K562 (cell line): ENCODE measurements at regions not wholly inside any gene's neighbourhood (a gene's known extent, or its start where the extent isn't known, plus 50 kb on each side); places are given as distances from the start of the nearest gene placed in this dataset.
A peak's percentile ranks its signal among the peaks of the same experiment; 100 is the strongest.

ENCODE experiments used
- ATF7 ChIP-seq: fragments of 450-650 bp; IDR thresholded peaks from 2 replicates; pipeline ENCODE4 v1.7.1; 2014; ENCODE audit warnings: mild to moderate bottlenecking, moderate library complexity
- CHD1 ChIP-seq: fragments of 200-600 bp; sonication (generic); IDR thresholded peaks from one replicate; pipeline ENCODE4 v1.6.1; 2012; ENCODE audit warnings: mild to moderate bottlenecking, moderate library complexity, low read length, inconsistent platforms
- EGR1 ChIP-seq: fragments of 450-650 bp; conservative IDR thresholded peaks from 2 replicates; pipeline ENCODE4 v1.6.1; 2017; ENCODE audit warnings: mild to moderate bottlenecking
- GABPB2 ChIP-seq: fragments of 250-450 bp; sonication (Bioruptor Pico); conservative IDR thresholded peaks from 2 replicates; pipeline ENCODE4 v1.5.1; 2021; ENCODE audit warnings: mild to moderate bottlenecking
- KDM1A ChIP-seq, 2 experiments: fragments of 450-650 bp; IDR thresholded peaks; 2 replicates each; pipeline ENCODE4 v1.6.1; 2016; ENCODE audit warnings: mild to moderate bottlenecking in 2 of 2
- NFXL1 ChIP-seq: fragments of 450-650 bp; formaldehyde crosslinking; IDR thresholded peaks from 2 replicates; pipeline ENCODE4 v1.4.0; 2021; ENCODE audit warnings: mild to moderate bottlenecking
- POLR2H ChIP-seq: IDR thresholded peaks from 2 replicates; pipeline ENCODE4 v1.6.1; 2016; ENCODE audit warnings: missing genetic modification characterization, low read depth, mild to moderate bottlenecking, control low read depth, missing compliant biosample characterization, moderate library complexity
- RBM15 ChIP-seq: fragments of 200-400 bp; formaldehyde crosslinking; IDR thresholded peaks from 2 replicates; pipeline ENCODE4 v1.6.1; 2018; ENCODE audit warnings: mild to moderate bottlenecking, low read length, moderate library complexity; ENCODE audit not compliant: insufficient read depth
- ZNF197 ChIP-seq: fragments of 200-800 bp; sonication (Bioruptor generic); IDR thresholded peaks from 2 replicates; pipeline ENCODE4 v1.6.1; 2016; ENCODE audit warnings: low read depth, missing genetic modification characterization, missing compliant biosample characterization
- ZNF584 ChIP-seq: fragments of 200-800 bp; sonication (Bioruptor generic); IDR thresholded peaks from 2 replicates; pipeline ENCODE4 v1.6.1; 2016; ENCODE audit warnings: low read depth, mild to moderate bottlenecking, missing genetic modification characterization, missing compliant biosample characterization
- ZNF766 ChIP-seq: fragments of 200-800 bp; sonication (Bioruptor generic); conservative IDR thresholded peaks from 2 replicates; pipeline ENCODE4 v1.6.1; 2016; ENCODE audit warnings: missing genetic modification characterization, missing compliant biosample characterization
- TF ChIP-seq, protein P1 (sequence below), 2 experiments: fragments of 150-350 bp in 1 of 2; IDR thresholded peaks; 2 replicates each; pipeline ENCODE4 v1.6.1; 2012 to 2016; ENCODE audit warnings: low read depth in 2 of 2, low read length in 2 of 2, mild to moderate bottlenecking in 1 of 2, moderate library complexity in 1 of 2
- TF ChIP-seq, protein P2 (sequence below): sonication (generic); formaldehyde crosslinking; IDR thresholded peaks from 2 replicates; pipeline ENCODE4 v1.8.0; 2022; ENCODE audit warnings: mild to moderate bottlenecking, low read depth, missing genetic modification reagents
- TF ChIP-seq, protein P3 (sequence below): fragments of 450-650 bp; IDR thresholded peaks from 2 replicates; pipeline ENCODE4 v1.6.1; 2016; ENCODE audit warnings: mild to moderate bottlenecking
- TF ChIP-seq, protein P4 (sequence below): fragments of 450-650 bp; formaldehyde crosslinking; conservative IDR thresholded peaks from 2 replicates; pipeline ENCODE4 v1.4.0; 2022; ENCODE audit warnings: mild to moderate bottlenecking, missing genetic modification characterization

DNA sequence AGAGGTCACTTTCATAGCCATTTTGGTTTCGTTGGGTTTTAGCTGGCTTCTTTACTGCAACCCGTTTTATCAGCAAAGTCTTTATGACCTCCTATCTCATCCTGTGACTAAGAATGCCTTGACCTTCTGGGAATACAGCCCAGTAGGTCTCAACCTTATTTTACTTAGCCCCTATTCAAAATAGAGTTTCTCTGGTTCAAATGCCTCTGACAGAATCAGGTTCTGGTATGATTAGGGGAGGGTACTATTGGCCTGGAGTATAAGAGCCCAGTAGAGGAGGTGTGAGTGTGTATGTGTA is 95.4 kb upstream of the RAB40AL start (continued):
- TF ChIP-seq, protein P1, sequence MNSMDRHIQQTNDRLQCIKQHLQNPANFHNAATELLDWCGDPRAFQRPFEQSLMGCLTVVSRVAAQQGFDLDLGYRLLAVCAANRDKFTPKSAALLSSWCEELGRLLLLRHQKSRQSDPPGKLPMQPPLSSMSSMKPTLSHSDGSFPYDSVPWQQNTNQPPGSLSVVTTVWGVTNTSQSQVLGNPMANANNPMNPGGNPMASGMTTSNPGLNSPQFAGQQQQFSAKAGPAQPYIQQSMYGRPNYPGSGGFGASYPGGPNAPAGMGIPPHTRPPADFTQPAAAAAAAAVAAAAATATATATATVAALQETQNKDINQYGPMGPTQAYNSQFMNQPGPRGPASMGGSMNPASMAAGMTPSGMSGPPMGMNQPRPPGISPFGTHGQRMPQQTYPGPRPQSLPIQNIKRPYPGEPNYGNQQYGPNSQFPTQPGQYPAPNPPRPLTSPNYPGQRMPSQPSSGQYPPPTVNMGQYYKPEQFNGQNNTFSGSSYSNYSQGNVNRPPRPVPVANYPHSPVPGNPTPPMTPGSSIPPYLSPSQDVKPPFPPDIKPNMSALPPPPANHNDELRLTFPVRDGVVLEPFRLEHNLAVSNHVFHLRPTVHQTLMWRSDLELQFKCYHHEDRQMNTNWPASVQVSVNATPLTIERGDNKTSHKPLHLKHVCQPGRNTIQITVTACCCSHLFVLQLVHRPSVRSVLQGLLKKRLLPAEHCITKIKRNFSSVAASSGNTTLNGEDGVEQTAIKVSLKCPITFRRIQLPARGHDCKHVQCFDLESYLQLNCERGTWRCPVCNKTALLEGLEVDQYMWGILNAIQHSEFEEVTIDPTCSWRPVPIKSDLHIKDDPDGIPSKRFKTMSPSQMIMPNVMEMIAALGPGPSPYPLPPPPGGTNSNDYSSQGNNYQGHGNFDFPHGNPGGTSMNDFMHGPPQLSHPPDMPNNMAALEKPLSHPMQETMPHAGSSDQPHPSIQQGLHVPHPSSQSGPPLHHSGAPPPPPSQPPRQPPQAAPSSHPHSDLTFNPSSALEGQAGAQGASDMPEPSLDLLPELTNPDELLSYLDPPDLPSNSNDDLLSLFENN (IDR thresholded peaks at IDR 0.05; ENCODE audit: low read depth in 2 of 2, low read length in 2 of 2) = no peak
- peak; percentile 52; the same call in 1 of the 2 replicates for TF ChIP-seq ZNF766
- TF ChIP-seq, protein P2, sequence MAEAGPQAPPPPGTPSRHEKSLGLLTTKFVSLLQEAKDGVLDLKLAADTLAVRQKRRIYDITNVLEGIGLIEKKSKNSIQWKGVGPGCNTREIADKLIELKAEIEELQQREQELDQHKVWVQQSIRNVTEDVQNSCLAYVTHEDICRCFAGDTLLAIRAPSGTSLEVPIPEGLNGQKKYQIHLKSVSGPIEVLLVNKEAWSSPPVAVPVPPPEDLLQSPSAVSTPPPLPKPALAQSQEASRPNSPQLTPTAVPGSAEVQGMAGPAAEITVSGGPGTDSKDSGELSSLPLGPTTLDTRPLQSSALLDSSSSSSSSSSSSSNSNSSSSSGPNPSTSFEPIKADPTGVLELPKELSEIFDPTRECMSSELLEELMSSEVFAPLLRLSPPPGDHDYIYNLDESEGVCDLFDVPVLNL (CRISPR knock-in tag) = no peak
- TF ChIP-seq CHD1 = no peak
- no peak; the same call in 1 of the 2 replicates for TF ChIP-seq POLR2H (tag)
- TF ChIP-seq GABPB2 (CRISPR knock-in tag) = no peak
- TF ChIP-seq ATF7 = no peak
- TF ChIP-seq NFXL1 (CRISPR knock-in tag) = no peak
- TF ChIP-seq KDM1A (IDR thresholded peaks at IDR 0.05) = no peak
- 0 out of 2 replicates have a peak, but pooled peaks have one; percentile 15 for TF ChIP-seq ZNF197 (CRISPR knock-in tag)
- TF ChIP-seq, protein P3, sequence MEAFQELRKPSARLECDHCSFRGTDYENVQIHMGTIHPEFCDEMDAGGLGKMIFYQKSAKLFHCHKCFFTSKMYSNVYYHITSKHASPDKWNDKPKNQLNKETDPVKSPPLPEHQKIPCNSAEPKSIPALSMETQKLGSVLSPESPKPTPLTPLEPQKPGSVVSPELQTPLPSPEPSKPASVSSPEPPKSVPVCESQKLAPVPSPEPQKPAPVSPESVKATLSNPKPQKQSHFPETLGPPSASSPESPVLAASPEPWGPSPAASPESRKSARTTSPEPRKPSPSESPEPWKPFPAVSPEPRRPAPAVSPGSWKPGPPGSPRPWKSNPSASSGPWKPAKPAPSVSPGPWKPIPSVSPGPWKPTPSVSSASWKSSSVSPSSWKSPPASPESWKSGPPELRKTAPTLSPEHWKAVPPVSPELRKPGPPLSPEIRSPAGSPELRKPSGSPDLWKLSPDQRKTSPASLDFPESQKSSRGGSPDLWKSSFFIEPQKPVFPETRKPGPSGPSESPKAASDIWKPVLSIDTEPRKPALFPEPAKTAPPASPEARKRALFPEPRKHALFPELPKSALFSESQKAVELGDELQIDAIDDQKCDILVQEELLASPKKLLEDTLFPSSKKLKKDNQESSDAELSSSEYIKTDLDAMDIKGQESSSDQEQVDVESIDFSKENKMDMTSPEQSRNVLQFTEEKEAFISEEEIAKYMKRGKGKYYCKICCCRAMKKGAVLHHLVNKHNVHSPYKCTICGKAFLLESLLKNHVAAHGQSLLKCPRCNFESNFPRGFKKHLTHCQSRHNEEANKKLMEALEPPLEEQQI = no peak
- no peak for TF ChIP-seq RBM15
- TF ChIP-seq, protein P4, sequence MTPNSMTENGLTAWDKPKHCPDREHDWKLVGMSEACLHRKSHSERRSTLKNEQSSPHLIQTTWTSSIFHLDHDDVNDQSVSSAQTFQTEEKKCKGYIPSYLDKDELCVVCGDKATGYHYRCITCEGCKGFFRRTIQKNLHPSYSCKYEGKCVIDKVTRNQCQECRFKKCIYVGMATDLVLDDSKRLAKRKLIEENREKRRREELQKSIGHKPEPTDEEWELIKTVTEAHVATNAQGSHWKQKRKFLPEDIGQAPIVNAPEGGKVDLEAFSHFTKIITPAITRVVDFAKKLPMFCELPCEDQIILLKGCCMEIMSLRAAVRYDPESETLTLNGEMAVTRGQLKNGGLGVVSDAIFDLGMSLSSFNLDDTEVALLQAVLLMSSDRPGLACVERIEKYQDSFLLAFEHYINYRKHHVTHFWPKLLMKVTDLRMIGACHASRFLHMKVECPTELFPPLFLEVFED (CRISPR knock-in tag) = no peak
- no peak for TF ChIP-seq EGR1
- no peak for TF ChIP-seq ZNF584 (CRISPR knock-in tag)
